ENCODE measurements at regions not wholly inside any gene's neighbourhood (a gene's known extent, or its start where the extent isn't known, plus 50 kb on each side); places are given as distances from the start of the nearest gene placed in this dataset.

GRCh38 chr3:66106788-66107187, 68.1 kb upstream of the MAGI1 start:
- H3K4me3 Mint-ChIP-seq = no peak overlapping the region
- H3K9me3 Mint-ChIP-seq = peaks cover 0 to 10% (median 7%) of the 10 kb centered on the region in 7 donors
- no peaks in the 10 kb centered on the region for H3K4me1 ChIP-seq (ENCODE audit: control insufficient read depth in 1 of 2, insufficient read depth in 2 of 2, low read length in 2 of 2)
- DNase-seq = no peak
- WGBS (ENCODE audit: insufficient coverage) = no CpG with 5 or more reads among the region's 2 CpGs
- H3K36me3 ChIP-seq (replicated peaks in 1 of 2; ENCODE audit: control insufficient read depth in 1 of 2, insufficient read depth in 2 of 2, low read length in 2 of 2) = no peaks in the 10 kb centered on the region
- TF ChIP-seq, protein P1, sequence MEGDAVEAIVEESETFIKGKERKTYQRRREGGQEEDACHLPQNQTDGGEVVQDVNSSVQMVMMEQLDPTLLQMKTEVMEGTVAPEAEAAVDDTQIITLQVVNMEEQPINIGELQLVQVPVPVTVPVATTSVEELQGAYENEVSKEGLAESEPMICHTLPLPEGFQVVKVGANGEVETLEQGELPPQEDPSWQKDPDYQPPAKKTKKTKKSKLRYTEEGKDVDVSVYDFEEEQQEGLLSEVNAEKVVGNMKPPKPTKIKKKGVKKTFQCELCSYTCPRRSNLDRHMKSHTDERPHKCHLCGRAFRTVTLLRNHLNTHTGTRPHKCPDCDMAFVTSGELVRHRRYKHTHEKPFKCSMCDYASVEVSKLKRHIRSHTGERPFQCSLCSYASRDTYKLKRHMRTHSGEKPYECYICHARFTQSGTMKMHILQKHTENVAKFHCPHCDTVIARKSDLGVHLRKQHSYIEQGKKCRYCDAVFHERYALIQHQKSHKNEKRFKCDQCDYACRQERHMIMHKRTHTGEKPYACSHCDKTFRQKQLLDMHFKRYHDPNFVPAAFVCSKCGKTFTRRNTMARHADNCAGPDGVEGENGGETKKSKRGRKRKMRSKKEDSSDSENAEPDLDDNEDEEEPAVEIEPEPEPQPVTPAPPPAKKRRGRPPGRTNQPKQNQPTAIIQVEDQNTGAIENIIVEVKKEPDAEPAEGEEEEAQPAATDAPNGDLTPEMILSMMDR (IDR thresholded peaks at IDR 0.05) = no peak
- H3K27ac Mint-ChIP-seq = no peak overlapping the region
- no peak overlapping the region for H3K9ac ChIP-seq (ENCODE audit: insufficient read depth, low read length, poor library complexity, severe bottlenecking)
- no peaks in the 10 kb centered on the region for H3K79me2 ChIP-seq (ENCODE audit: insufficient read depth, low read length)
- no peaks in the 10 kb centered on the region for H3K36me3 Mint-ChIP-seq
- no peak overlapping the region for H2AFZ ChIP-seq (ENCODE audit: insufficient read depth, low read depth, low read length, poor library complexity, severe bottlenecking)
- no peak overlapping the region for H3K4me2 ChIP-seq (replicated peaks; ENCODE audit: extremely low read depth, low read length, poor library complexity, severe bottlenecking)
- intact Hi-C loops (cut with micrococcal nuclease) = no loop called here
- H3K27me3 ChIP-seq (ENCODE audit: control insufficient read depth in 2 of 2, insufficient read depth in 2 of 2, low read length in 2 of 2) = no peaks in the 10 kb centered on the region
- H3K9me3 ChIP-seq (replicated peaks in 1 of 2; ENCODE audit: control insufficient read depth in 1 of 2, insufficient read depth in 1 of 2, low read length in 2 of 2) = peaks cover 0 to 5% of the 10 kb centered on the region in 2 donors
- no peaks in the 10 kb centered on the region for H3K4me1 Mint-ChIP-seq
- peaks cover 0 to 2% (median 0%) of the 10 kb centered on the region in 3 donors for H3K27me3 Mint-ChIP-seq (ENCODE audit: low read depth in 3 of 3)
- no peak overlapping the region for H3K27ac ChIP-seq (ENCODE audit: low read depth in 1 of 2, low read length in 2 of 2)
- H3K4me3 ChIP-seq (replicated peaks in 1 of 3; ENCODE audit: low read depth in 2 of 3, low read length in 3 of 3) = no peak overlapping the region
- no peaks in the 10 kb centered on the region for H4K20me1 ChIP-seq (ENCODE audit: insufficient read depth, low read length)

- TF ChIP-seq, protein P1 (IDR thresholded peaks at IDR 0.05) = no peak
- H3K27ac Mint-ChIP-seq = no peak overlapping the region
These were observed 65.8 kb upstream of the MAGI1 start for GRCh38 chr3:66104535-66104934.

More at GRCh38 chr3:66104535-66104934, 65.8 kb upstream of the MAGI1 start:
- H2AFZ ChIP-seq (ENCODE audit: insufficient read depth, low read depth, low read length, poor library complexity, severe bottlenecking) = no peak overlapping the region
- Mint-ChIP-seq H3K4me1 (no peaks in the 10 kb centered on the region), H3K9me3 (peaks cover 0 to 10% (median 7%) of the 10 kb centered on the region in 7 donors), H3K36me3 (no peaks in the 10 kb centered on the region), H3K27me3 (ENCODE audit: low read depth in 3 of 3) (no peaks in the 10 kb centered on the region), H3K4me3 (no peak overlapping the region)
- no peak for DNase-seq
- no peaks in the 10 kb centered on the region for H3K27me3 ChIP-seq (ENCODE audit: control insufficient read depth in 2 of 2, insufficient read depth in 2 of 2, low read length in 2 of 2)
- H3K9me3 ChIP-seq (replicated peaks in 1 of 2; ENCODE audit: control insufficient read depth in 1 of 2, insufficient read depth in 1 of 2, low read length in 2 of 2) = peaks cover 0 to 5% of the 10 kb centered on the region in 2 donors
- H3K27ac ChIP-seq (ENCODE audit: low read depth in 1 of 2, low read length in 2 of 2) = no peak overlapping the region
- intact Hi-C loops (cut with micrococcal nuclease) = no loop called here
- H3K36me3 ChIP-seq (replicated peaks in 1 of 2; ENCODE audit: control insufficient read depth in 1 of 2, insufficient read depth in 2 of 2, low read length in 2 of 2) = no peaks in the 10 kb centered on the region
- no peak overlapping the region for H3K9ac ChIP-seq (ENCODE audit: insufficient read depth, low read length, poor library complexity, severe bottlenecking)
- no peaks in the 10 kb centered on the region for H4K20me1 ChIP-seq (ENCODE audit: insufficient read depth, low read length)
- no peak overlapping the region for H3K4me2 ChIP-seq (replicated peaks; ENCODE audit: extremely low read depth, low read length, poor library complexity, severe bottlenecking)
- no peaks in the 10 kb centered on the region for H3K4me1 ChIP-seq (ENCODE audit: control insufficient read depth in 1 of 2, insufficient read depth in 2 of 2, low read length in 2 of 2)
- H3K79me2 ChIP-seq (ENCODE audit: insufficient read depth, low read length) = no peaks in the 10 kb centered on the region
- no peak overlapping the region for H3K4me3 ChIP-seq (replicated peaks in 1 of 3; ENCODE audit: low read depth in 2 of 3, low read length in 3 of 3)

Data from CD14-positive monocyte (primary cell).